Thoracic aorta (tissue), 2 donors: ENCODE measurements at regions not wholly inside any gene's neighbourhood (a gene's known extent, or its start where the extent isn't known, plus 50 kb on each side); places are given as distances from the start of the nearest gene placed in this dataset.

Experiments used
- ATAC-seq: fragments of 150-250 bp; one replicate; pipeline ENCODE4 v1.8.0; 2017; ENCODE audit warnings: low read depth; ENCODE audit not compliant: insufficient number of reproducible peaks, low FRiP score
- DNase-seq: peaks from one replicate; pipeline ENCODE4 v3.0.0-alpha.2; 2020; ENCODE audit warnings: low spot score
- H3K27ac ChIP-seq, 2 donors: fragments of 200-600 bp; sonication (generic); 1 replicate in 1 of 2; 2 replicates in 1 of 2; pipeline ENCODE4 v1.5.1; 2016; ENCODE audit warnings: mild to moderate bottlenecking in 2 of 2, moderate library complexity in 2 of 2
- H3K27me3 ChIP-seq: fragments of 200-600 bp; sonication (generic); replicated peaks from 2 replicates; pipeline ENCODE4 v1.6.0; 2016; ENCODE audit warnings: mild to moderate bottlenecking; ENCODE audit not compliant: insufficient read depth
- H3K36me3 ChIP-seq: fragments of 200-600 bp; sonication (generic); one replicate; pipeline ENCODE4 v1.5.1; 2016
- H3K4me1 ChIP-seq, 2 donors: fragments of 200-600 bp; sonication (generic); 1 replicate in 1 of 2; 2 replicates in 1 of 2; pipeline versions ENCODE4 v1.5.1 to v1.6.0; 2016; ENCODE audit warnings: low read depth in 2 of 2, mild to moderate bottlenecking in 1 of 2; ENCODE audit not compliant: control insufficient read depth in 1 of 2
- H3K4me3 ChIP-seq: fragments of 200-600 bp; sonication (generic); 2 replicates; pipeline ENCODE4 v1.5.1; 2016; ENCODE audit warnings: mild to moderate bottlenecking
- H3K9me3 ChIP-seq: fragments of 200-600 bp; sonication (generic); 2 replicates; pipeline ENCODE4 v1.5.1; 2016
- CTCF ChIP-seq: fragments of 200-600 bp; sonication (generic); IDR thresholded peaks from one replicate; pipeline ENCODE4 v1.5.1; 2019; ENCODE audit warnings: antibody characterized with exemption

- DNase-seq = no peak
- no peak for TF ChIP-seq CTCF
- H3K4me1 ChIP-seq = peaks cover 0 to 21% of the 10 kb centered on the region in 2 donors
- no peak overlapping the region for H3K4me3 ChIP-seq
- no peaks in the 10 kb centered on the region for H3K36me3 ChIP-seq
- no peaks in the 10 kb centered on the region for H3K9me3 ChIP-seq
- no peak for ATAC-seq
- no peaks in the 10 kb centered on the region for H3K27me3 ChIP-seq
- no peak overlapping the region for H3K27ac ChIP-seq
Measured at GRCh38 chr12:75656648-75657047, 145.2 kb upstream of the KRR1 start.

- ATAC-seq = no peak
- Histone ChIP-seq H3K4me3 (no peak overlapping the region), H3K27me3 (no peaks in the 10 kb centered on the region), H3K27ac (no peak overlapping the region), H3K9me3 (no peaks in the 10 kb centered on the region), H3K4me1 (peaks cover 2 to 24% of the 10 kb centered on the region in 2 donors), H3K36me3 (no peaks in the 10 kb centered on the region)
- no peak for TF ChIP-seq CTCF
- DNase-seq = no peak
Measured at GRCh38 chr12:75656210-75656609, 144.8 kb upstream of the KRR1 start.

- Histone ChIP-seq H3K4me1 (peaks cover 2 to 25% of the 10 kb centered on the region in 2 donors), H3K36me3 (no peaks in the 10 kb centered on the region), H3K4me3 (no peak overlapping the region), H3K27me3 (no peaks in the 10 kb centered on the region), H3K27ac (no peak overlapping the region), H3K9me3 (no peaks in the 10 kb centered on the region)
- ATAC-seq (no peak), DNase-seq (no peak)
- TF ChIP-seq CTCF = no peak
Measured at GRCh38 chr12:75655315-75655806, 144.0 kb upstream of the KRR1 start.

GRCh38 chr12:75651342-75651695 is 139.9 kb upstream of the KRR1 start:
- Histone ChIP-seq H3K27me3 (no peaks in the 10 kb centered on the region), H3K36me3 (no peaks in the 10 kb centered on the region), H3K4me1 (peaks cover 2 to 19% of the 10 kb centered on the region in 2 donors), H3K9me3 (no peaks in the 10 kb centered on the region), H3K4me3 (no peak overlapping the region), H3K27ac (no peak overlapping the region)
- ATAC-seq (no peak), DNase-seq (no peak)
- TF ChIP-seq CTCF = no peak

GRCh38 chr12:75650595-75651341 is 139.4 kb upstream of the KRR1 start:
- no peaks in the 10 kb centered on the region for H3K9me3 ChIP-seq
- no peak overlapping the region for H3K4me3 ChIP-seq
- no peak for DNase-seq
- no peak overlapping the region for H3K27ac ChIP-seq
- H3K4me1 ChIP-seq = peaks cover 2 to 14% of the 10 kb centered on the region in 2 donors
- H3K27me3 ChIP-seq = no peaks in the 10 kb centered on the region
- no peaks in the 10 kb centered on the region for H3K36me3 ChIP-seq
- ATAC-seq = no peak
- TF ChIP-seq CTCF = no peak
